ENCODE measurements at regions not wholly inside any gene's neighbourhood (a gene's known extent, or its start where the extent isn't known, plus 50 kb on each side); places are given as distances from the start of the nearest gene placed in this dataset.

DNA sequence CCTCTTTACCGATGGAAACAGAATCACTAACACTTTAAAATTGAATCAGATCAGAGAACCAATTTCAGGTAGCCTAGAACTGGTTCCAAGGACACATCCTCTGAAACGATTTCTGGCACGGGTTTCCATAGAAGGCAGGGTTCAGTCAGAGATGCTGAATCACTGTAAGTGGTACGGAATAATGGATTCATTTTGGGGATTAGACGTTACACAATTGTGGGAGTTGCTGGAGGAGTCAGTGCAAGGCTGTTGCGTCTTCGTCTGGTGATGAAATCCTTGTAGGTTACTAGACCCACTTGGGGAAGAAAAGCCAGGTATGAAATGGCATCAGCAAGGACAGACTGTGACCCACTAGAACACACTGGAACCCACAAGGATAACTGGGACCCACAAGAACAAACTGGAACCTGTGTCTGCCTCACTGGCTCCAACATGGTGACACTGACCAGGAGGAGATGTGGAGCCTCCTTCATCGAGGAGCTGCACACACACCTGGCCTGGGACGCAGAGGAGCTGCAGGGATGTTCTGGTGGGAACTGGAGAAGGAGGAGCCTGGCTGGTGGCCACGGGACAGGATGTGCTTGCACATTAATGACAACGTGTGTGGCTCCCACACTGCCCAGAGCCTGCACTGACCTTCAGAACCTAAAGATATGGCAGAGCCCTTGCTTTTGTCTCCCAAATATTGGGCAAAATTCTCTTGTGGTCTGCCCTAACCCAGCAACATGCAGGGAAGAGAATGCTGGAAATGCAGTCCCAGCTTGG, 105.1 kb downstream of the TRAPPC11 start:
- no peak overlapping the region for H3K4me3 ChIP-seq (ENCODE audit: low read depth, low read length)
- TF ChIP-seq, protein P1, sequence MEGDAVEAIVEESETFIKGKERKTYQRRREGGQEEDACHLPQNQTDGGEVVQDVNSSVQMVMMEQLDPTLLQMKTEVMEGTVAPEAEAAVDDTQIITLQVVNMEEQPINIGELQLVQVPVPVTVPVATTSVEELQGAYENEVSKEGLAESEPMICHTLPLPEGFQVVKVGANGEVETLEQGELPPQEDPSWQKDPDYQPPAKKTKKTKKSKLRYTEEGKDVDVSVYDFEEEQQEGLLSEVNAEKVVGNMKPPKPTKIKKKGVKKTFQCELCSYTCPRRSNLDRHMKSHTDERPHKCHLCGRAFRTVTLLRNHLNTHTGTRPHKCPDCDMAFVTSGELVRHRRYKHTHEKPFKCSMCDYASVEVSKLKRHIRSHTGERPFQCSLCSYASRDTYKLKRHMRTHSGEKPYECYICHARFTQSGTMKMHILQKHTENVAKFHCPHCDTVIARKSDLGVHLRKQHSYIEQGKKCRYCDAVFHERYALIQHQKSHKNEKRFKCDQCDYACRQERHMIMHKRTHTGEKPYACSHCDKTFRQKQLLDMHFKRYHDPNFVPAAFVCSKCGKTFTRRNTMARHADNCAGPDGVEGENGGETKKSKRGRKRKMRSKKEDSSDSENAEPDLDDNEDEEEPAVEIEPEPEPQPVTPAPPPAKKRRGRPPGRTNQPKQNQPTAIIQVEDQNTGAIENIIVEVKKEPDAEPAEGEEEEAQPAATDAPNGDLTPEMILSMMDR (IDR thresholded peaks at IDR 0.05; ENCODE audit: control insufficient read depth, extremely low read depth, insufficient read depth), result no peak
- no peak for DNase-seq (ENCODE audit: low read depth)

DNA sequence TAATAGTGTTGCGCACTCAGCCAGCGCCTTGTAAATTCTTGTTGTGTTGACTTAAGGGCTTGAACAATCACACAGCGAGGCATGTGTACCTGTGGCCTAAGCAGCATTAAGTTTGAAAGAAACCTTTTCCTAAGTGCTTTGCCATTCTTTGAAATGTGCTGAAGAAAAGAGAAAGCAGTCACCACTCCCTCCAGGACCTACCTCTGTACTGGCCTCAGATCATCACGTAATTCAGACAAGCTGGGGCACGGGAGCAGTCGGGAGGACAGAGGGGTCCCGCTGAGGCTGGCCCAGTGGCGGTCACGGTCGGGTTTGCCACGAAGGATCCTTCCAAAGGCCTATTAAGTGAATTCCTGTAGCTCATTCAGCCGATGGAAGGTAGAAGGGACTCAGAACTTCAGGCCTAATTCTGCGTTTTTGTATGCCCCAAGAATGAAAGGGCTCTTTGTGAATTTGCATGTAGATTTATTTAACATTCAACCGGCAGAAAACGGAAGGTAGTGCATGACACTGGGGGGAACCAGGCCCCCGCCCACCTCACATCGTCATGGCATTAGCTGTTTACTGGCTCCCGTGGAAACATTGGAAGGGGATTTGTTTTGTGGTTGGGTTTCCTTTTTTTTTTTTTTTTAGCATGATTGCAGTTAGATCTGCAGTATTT, 106.3 kb downstream of the TRAPPC11 start:
- TF ChIP-seq, protein P1 (IDR thresholded peaks at IDR 0.05; ENCODE audit: control insufficient read depth, extremely low read depth, insufficient read depth), result no peak
- H3K4me3 ChIP-seq (ENCODE audit: low read depth, low read length), result no peak overlapping the region
- peak; percentile 65 for DNase-seq (ENCODE audit: low read depth)

DNA sequence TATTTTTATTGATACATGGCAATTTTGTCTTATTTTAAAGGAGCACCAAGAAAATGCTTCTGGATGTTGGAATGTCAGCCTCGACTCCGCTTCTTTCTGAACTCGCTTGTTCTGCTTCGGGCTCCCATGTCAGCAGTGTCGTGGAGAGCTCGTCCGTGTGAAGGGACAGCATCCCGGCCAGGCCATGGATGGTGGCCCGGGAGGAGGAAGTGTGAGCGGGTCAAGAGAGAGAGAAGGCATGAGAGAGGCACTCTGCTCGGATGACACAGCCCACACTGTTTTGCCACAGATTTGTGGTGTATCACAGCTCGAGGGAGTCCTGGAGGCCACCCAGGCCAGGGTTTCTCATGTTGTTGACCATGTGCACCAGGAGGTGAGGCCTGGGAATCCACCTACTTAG, 107.0 kb downstream of the TRAPPC11 start:
- H3K4me3 ChIP-seq (ENCODE audit: low read depth, low read length), result no peak overlapping the region
- TF ChIP-seq, protein P1 (IDR thresholded peaks at IDR 0.05; ENCODE audit: control insufficient read depth, extremely low read depth, insufficient read depth), result no peak
- DNase-seq (ENCODE audit: low read depth), result no peak

DNA sequence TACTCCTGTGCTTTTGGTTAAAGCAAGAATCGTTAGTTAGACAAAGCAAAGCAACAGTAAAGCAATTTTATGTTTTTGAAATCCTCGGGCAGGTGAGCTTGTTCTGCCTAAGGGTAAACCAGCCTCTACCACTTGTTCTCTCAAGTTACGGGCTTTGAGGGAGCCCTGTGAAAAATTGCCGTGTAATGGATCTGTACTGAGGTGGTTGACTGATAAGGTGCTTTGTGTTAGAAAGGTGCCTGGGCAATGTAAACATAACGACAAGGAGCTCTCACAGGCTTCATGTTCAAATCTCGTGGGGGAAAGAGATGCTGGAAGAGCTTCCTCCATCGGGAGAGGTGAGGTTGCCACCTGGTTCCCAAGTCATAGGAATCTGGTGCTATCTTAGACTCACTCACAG, 111.8 kb downstream of the TRAPPC11 start:
- no peak overlapping the region for H3K4me3 ChIP-seq (ENCODE audit: low read depth, low read length)
- TF ChIP-seq, protein P1 (IDR thresholded peaks at IDR 0.05; ENCODE audit: control insufficient read depth, extremely low read depth, insufficient read depth), result no peak
- DNase-seq (ENCODE audit: low read depth), result no peak

DNA sequence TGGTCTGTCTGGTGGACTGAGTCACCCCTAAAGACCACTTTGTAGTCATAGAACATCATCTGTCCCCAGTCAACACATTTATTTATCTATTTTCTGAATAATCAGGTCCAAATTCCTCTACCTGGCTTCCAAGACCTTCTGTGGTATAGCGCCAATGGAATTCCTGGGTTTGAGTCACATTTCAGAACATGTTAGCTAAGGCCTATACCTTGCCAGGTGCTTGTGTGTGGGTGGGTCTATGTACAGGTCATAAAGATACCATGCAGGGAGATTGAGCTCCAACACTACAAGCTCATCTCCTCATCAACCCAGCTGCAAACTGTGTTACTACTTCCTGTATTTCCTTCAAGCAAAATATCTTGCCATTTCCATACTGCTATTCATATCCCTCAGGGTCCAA, 113.3 kb downstream of the TRAPPC11 start:
- TF ChIP-seq, protein P1 (IDR thresholded peaks at IDR 0.05; ENCODE audit: control insufficient read depth, extremely low read depth, insufficient read depth), result no peak
- no peak for DNase-seq (ENCODE audit: low read depth)

DNA sequence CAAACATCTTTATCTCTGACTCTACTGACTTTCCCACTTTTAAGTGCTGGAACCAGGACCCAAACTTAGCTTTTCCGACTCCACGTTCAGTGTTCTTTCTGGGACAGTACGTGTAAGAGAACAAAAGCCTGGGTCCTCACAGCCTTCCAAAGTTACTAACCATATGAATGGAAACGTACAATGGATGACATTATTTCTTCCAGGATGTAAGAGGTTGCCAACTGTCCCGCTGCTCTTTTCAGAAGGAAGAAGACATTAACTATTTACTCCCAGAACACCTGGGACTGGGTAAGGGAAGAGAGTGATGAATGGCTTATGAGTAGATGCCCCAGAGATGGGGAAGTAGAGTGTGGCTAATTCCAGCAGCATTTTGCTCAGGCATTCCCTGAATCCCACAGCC, 114.7 kb downstream of the TRAPPC11 start:
- no peak for DNase-seq (ENCODE audit: low read depth)

More for the DNA sequence above, 113.3 kb downstream of the TRAPPC11 start:
- no peak overlapping the region for H3K4me3 ChIP-seq (ENCODE audit: low read depth, low read length)

More for the DNA sequence above, 114.7 kb downstream of the TRAPPC11 start:
- H3K4me3 ChIP-seq (ENCODE audit: low read depth, low read length), result no peak overlapping the region
- TF ChIP-seq, protein P1 (IDR thresholded peaks at IDR 0.05; ENCODE audit: control insufficient read depth, extremely low read depth, insufficient read depth), result no peak
